ENCODE measurements at regions not wholly inside any gene's neighbourhood (a gene's known extent, or its start where the extent isn't known, plus 50 kb on each side); places are given as distances from the start of the nearest gene placed in this dataset.
"Not testable (repeated sequence)": the region's sequence is repeated elsewhere in the genome, so short reads cannot be mapped to it uniquely, and the experiment has no call there.

DNA sequence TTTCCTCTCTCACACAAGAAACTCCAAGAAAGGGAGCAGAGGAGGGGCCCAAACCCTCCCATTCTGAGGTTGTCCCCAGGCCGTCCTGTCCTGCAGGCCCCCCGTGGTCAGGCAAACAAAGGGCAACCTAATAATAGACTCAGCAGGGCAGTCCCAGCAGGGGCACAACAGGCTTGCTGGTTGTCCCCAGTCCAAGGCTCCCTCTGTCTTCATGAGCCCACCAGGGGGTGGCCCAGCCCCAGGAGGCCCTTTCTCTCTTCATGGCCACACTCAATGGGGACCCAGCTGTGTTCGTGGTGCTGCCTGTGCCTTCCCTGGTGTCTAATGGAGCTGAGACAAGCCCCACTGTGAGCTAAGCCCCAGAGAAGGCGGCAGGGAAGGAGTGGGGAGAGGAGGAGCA, 359.9 kb downstream of the ADGRD1 start:
- TF ChIP-seq, protein P1, sequence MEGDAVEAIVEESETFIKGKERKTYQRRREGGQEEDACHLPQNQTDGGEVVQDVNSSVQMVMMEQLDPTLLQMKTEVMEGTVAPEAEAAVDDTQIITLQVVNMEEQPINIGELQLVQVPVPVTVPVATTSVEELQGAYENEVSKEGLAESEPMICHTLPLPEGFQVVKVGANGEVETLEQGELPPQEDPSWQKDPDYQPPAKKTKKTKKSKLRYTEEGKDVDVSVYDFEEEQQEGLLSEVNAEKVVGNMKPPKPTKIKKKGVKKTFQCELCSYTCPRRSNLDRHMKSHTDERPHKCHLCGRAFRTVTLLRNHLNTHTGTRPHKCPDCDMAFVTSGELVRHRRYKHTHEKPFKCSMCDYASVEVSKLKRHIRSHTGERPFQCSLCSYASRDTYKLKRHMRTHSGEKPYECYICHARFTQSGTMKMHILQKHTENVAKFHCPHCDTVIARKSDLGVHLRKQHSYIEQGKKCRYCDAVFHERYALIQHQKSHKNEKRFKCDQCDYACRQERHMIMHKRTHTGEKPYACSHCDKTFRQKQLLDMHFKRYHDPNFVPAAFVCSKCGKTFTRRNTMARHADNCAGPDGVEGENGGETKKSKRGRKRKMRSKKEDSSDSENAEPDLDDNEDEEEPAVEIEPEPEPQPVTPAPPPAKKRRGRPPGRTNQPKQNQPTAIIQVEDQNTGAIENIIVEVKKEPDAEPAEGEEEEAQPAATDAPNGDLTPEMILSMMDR (IDR thresholded peaks at IDR 0.05; ENCODE audit: low read depth, low read length, missing control alignments), result no peak
- H3K4me3 ChIP-seq (replicated peaks; ENCODE audit: low read depth, low read length), result no peak overlapping the region
- DNase-seq (ENCODE audit: extremely low read depth, low read depth), result no peak

GRCh38 chr12:131314524-131315090, 360.9 kb downstream of the ADGRD1 start:
- no peak for DNase-seq (ENCODE audit: extremely low read depth, low read depth)
- TF ChIP-seq, protein P1 (IDR thresholded peaks at IDR 0.05; ENCODE audit: low read depth, low read length, missing control alignments), result no peak
- no peak overlapping the region for H3K4me3 ChIP-seq (replicated peaks; ENCODE audit: low read depth, low read length)

- no peak overlapping the region for H3K4me3 ChIP-seq (replicated peaks; ENCODE audit: low read depth, low read length)
- TF ChIP-seq, protein P1 (IDR thresholded peaks at IDR 0.05; ENCODE audit: low read depth, low read length, missing control alignments), result no peak
- no peak for DNase-seq (ENCODE audit: extremely low read depth, low read depth)
Observed at GRCh38 chr12:131315601-131316000, 361.9 kb downstream of the ADGRD1 start.

DNA sequence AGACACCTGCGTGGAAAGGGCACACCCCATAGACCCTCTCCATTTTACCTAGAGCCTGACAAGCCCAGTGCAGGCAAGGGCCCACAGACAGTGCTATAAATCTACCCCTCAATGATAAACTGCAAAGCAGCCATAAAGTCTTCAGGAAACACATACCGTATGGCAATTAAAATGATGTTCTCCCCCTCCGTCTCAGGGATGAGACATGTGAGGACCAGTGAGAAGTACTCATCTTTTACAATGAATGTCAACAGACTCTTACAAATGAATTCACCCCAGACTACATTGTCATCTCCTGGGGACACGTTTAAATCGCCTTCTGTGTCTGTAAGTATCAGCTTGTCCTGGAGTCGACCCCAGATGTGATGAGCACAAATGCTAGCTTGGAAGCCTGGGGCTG, 362.7 kb downstream of the ADGRD1 start:
- H3K4me3 ChIP-seq (replicated peaks; ENCODE audit: low read depth, low read length), result no peak overlapping the region
- DNase-seq (ENCODE audit: extremely low read depth, low read depth), result no peak
- TF ChIP-seq, protein P1 (IDR thresholded peaks at IDR 0.05; ENCODE audit: low read depth, low read length, missing control alignments), result no peak

- TF ChIP-seq, protein P1 (IDR thresholded peaks at IDR 0.05; ENCODE audit: low read depth, low read length, missing control alignments), result no peak
Observed at GRCh38 chr12:131318045-131318685, 364.5 kb downstream of the ADGRD1 start.

GRCh38 chr12:131321988-131322387, 368.3 kb downstream of the ADGRD1 start:
- TF ChIP-seq, protein P1 (IDR thresholded peaks at IDR 0.05; ENCODE audit: low read depth, low read length, missing control alignments), result no peak
- DNase-seq (ENCODE audit: extremely low read depth, low read depth), result no peak
- no peak overlapping the region for H3K4me3 ChIP-seq (replicated peaks; ENCODE audit: low read depth, low read length)

More at GRCh38 chr12:131318045-131318685, 364.5 kb downstream of the ADGRD1 start:
- no peak for DNase-seq (ENCODE audit: extremely low read depth, low read depth)
- no peak overlapping the region for H3K4me3 ChIP-seq (replicated peaks; ENCODE audit: low read depth, low read length)

DNA sequence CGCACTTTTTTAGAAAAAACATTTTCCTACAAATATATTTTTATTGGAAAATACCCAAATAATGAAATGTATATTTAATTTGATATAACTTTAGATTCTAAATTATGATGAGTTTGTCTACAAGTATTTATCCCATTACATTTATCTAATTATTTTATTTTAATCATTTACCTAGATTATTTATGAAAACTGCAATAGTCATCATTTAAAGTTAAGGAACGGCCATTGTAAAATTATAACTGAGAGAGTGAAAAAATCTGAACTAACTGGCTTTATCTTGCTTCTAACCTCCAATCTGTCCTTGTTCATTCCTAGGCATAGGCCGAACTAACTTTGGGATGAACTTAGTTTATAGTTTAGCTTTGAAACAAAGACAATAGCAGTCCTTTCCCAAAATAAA, 368.8 kb downstream of the ADGRD1 start:
- not testable (repeated sequence) for DNase-seq (ENCODE audit: extremely low read depth, low read depth); H3K4me3 ChIP-seq (replicated peaks; ENCODE audit: low read depth, low read length)

All from HFF-Myc (cell line).